GM12875 (cell line): ENCODE measurements at regions not wholly inside any gene's neighbourhood (a gene's known extent, or its start where the extent isn't known, plus 50 kb on each side); places are given as distances from the start of the nearest gene placed in this dataset.
"Not testable (repeated sequence)": the region's sequence is repeated elsewhere in the genome, so short reads cannot be mapped to it uniquely, and the experiment has no call there.

Experiments
- H3K4me3 ChIP-seq: one replicate; pipeline ENCODE4 v1.5.1; 2011; ENCODE audit warnings: low read depth, low read length, control low read depth
- TF ChIP-seq, protein P1 (sequence below): IDR thresholded peaks from 2 replicates; pipeline ENCODE4 v1.5.1; 2011; ENCODE audit warnings: low read depth, mild to moderate bottlenecking, control low read depth, inconsistent platforms, low read length, moderate library complexity, borderline replicate concordance; ENCODE audit not compliant: insufficient read depth

DNA sequence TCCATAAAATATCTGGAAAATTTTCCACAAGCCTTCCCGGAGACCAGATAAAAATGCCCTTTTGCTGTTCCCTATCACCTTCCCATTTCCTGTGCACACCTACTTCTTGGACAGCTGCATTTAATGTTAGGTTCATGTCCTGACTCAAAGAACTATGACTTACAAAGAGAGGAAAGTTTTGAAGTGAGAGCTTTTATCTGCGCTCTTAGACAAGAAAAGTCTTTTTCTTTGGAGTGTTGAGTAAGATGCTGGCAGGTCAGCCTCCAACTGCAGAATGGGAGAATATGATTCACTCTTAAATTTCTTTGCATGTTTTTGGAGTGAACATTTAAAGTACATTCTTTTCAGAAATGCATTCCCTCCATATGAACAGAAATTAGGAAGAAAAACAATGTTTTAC, 147.3 kb upstream of the DPH6 start:
- no peak overlapping the region for H3K4me3 ChIP-seq
- TF ChIP-seq, protein P1, sequence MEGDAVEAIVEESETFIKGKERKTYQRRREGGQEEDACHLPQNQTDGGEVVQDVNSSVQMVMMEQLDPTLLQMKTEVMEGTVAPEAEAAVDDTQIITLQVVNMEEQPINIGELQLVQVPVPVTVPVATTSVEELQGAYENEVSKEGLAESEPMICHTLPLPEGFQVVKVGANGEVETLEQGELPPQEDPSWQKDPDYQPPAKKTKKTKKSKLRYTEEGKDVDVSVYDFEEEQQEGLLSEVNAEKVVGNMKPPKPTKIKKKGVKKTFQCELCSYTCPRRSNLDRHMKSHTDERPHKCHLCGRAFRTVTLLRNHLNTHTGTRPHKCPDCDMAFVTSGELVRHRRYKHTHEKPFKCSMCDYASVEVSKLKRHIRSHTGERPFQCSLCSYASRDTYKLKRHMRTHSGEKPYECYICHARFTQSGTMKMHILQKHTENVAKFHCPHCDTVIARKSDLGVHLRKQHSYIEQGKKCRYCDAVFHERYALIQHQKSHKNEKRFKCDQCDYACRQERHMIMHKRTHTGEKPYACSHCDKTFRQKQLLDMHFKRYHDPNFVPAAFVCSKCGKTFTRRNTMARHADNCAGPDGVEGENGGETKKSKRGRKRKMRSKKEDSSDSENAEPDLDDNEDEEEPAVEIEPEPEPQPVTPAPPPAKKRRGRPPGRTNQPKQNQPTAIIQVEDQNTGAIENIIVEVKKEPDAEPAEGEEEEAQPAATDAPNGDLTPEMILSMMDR = no peak

- TF ChIP-seq, protein P1 = no peak
- no peak overlapping the region for H3K4me3 ChIP-seq
Measured at GRCh38 chr15:35693886-35694285, 147.9 kb upstream of the DPH6 start.

- TF ChIP-seq, protein P1 = no peak
- H3K4me3 ChIP-seq = no peak overlapping the region
Measured at GRCh38 chr15:35695003-35695402, 149.0 kb upstream of the DPH6 start.

DNA sequence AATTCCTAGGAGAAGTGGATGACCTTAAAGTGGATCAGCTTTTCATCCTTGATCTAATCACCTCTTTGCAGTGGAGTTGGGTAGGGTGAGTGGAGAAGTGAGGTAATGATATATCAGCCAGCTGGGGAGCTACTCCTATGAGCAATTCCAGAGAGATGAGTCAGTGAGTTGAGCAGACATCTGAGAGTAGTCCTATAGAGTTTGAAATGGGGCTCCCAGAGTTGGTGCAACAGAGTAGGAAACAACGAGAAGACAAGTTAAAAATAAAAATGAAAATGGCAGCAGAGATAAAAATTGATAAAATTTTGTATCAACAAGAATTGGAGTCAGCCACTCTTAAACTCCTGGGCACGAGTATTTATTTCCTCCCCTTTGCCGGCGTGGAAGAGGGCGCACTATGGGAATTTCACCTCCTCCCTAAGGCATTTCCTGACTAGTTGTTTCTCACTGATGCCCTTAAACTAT, 150.8 kb upstream of the DPH6 start:
- TF ChIP-seq, protein P1 = no peak
- no peak overlapping the region for H3K4me3 ChIP-seq

DNA sequence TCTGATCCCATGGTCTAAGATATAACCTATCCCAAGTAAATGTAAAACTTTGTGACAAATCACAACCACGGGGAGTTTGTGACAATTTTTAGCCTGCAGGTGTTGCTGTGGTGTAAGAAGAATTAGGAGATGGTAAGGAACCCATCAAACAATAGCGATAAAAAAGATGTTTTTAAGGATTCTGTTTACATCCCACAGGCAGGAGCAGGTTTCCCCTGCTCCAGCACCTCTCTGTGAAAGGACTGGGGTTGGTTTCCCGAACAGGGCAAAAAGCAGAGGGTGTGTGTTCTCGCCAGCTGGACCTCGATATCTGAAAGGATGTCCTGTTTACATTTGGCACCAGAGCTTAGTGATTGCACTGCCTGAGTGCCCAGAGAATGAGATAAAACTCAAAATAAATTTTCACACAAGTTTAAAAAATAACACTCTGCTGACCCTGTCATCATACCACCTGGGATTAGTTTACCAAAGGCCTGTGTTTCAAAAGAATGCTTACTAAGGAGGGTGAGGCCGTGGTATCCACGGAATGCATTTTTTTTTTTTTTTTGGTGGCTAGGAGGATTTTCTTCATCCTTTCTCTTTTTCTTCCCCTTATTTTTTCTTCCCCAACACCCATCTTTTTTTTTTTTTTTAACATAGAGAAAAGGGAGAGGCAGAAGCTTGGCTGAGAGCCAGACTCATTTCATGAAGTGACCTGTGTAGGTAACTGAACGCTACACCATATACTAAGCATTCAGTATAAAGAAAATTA, 151.8 kb upstream of the DPH6 start:
- TF ChIP-seq, protein P1 = no peak
- no peak overlapping the region for H3K4me3 ChIP-seq

- TF ChIP-seq, protein P1 = no peak
- no peak overlapping the region for H3K4me3 ChIP-seq
Measured at GRCh38 chr15:35698331-35698730, 152.4 kb upstream of the DPH6 start.

GRCh38 chr15:35698966-35699575, 153.1 kb upstream of the DPH6 start:
- H3K4me3 ChIP-seq = no peak overlapping the region
- TF ChIP-seq, protein P1 = no peak

DNA sequence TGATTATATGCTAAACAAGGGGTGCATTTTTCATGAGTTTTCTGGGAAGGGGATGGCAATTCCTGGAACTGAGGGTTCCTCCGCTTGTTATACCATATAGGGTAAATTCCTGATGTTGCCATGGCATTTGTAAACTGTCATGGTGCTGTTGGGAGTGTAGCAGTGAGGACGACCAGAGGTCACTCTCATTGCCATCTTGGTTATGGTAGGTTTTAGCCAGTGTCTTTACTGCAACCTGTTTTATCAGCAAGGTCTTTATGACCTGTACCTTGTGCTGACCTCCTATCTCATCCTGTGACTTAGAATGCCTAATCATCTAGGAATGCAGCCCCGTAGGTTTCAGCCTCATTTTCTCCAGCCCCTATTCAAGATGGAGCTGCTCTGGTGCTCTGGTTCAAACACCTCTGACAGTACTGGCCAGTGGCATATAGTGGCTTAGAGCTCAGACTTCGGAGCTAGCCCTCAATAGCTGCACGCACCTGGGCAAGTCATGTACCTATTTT, 154.2 kb upstream of the DPH6 start:
- not testable (repeated sequence) for H3K4me3 ChIP-seq
